RPMI7951 (cell line): ENCODE measurements at regions not wholly inside any gene's neighbourhood (a gene's known extent, or its start where the extent isn't known, plus 50 kb on each side); places are given as distances from the start of the nearest gene placed in this dataset.
"Not testable (repeated sequence)": the region's sequence is repeated elsewhere in the genome, so short reads cannot be mapped to it uniquely, and the experiment has no call there.

Experiments
- DNase-seq: peaks from one replicate; pipeline ENCODE4 v3.0.0-alpha.2; 2012; ENCODE audit warnings: low read depth

- peak; percentile 94 for DNase-seq
Observed at GRCh38 chr4:154164931-154165839, 326.4 kb downstream of the DCHS2 start.

DNA sequence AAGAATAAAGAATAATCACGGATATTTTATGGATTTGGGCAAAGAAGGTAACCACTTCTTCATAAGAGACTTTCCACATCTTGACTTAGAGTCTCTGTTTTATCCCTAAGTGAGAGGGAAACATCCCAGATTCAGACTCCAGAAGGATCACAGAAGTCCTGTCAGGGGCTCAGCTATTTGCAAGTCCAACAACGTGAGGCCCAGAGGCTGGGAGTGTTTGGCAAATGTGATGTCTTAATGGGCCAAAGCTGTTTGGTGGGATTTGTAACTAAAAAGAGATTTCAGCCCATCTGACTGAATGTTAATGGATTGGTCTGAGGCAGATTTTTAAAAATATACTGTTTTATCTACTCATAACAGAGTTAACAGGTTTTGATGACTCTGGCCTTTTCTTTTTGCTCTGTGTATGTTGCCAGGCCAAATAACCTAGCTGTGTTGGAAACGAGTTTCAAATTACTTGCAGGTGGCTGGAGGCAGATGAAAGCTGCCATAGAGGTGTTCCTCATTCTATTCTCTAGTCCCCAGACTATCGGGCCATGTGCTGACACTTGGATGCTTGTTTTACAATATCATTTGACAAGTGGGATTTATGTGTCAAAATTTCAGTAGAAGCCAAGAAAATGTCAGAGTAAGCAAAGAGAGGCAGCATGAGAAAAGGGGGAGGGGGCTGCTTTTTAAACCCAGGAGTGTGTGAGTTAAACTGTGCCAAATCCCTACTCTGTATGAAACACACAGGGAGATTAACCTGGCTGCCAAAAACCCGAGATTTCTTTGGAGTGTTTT, 330.9 kb downstream of the DCHS2 start:
- no peak for DNase-seq

DNA sequence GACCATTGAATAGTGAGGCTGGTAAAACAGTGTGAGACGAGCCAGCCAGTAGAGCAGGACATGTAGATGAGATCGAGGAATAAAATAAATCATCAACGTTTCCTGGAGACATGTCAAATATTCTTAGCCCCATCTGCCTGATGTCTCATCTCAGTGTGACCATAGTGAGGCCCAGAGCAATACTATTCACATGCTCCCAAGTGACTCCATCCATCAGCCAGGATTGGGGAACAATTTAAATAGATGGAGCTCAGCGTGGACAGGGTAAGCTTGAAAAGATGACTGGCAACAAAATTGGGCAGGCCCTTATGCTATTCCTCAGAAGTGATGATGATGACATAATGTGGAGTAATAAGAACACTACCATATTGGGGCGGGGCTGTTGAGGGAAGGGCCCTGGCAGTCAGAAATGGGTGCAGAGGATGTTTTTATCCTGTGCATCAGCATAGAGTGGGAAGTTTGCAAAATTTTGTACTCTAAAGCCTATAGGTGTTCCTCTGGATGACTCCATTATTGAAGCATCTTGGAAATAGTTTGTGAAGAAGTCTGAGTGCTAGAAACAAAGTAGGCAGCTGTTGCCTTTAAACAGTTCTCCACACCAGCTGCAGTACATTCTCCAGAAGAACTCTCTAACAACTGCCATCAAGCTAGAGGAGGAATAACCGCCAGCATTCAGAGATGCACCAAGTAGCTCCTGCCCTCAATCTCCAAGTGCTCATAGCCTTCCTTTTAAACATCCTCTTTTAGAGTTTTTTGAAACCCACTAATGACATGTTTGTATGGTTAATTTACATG, 333.0 kb downstream of the DCHS2 start:
- DNase-seq, result peak; percentile 47

GRCh38 chr4:154152546-154152945, 339.1 kb downstream of the DCHS2 start:
- DNase-seq, result peak; percentile 52

DNA sequence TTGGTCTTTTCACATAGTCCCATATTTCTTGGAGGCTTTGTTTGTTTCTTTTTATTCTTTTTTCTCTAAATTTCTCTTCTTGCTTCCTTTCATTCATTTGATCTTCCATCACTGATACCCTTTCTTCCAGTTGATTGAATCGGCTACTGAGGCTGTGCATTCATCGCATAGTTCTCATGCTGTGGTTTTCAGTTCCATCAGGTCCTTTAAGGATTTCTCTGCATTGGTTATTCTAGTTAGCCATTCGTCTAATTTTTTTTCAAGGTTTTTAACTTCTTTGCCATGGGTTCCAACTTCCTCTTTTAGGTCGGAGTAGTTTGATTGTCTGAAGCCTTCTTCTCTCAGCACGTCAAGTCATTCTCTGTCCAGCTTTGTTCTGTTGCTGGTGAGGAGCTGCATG, 342.4 kb downstream of the DCHS2 start:
- not testable (repeated sequence) for DNase-seq

- no peak for DNase-seq
Observed at GRCh38 chr4:154143720-154144119, 347.9 kb downstream of the DCHS2 start.

GRCh38 chr4:154142664-154143063, 348.9 kb downstream of the DCHS2 start:
- no peak for DNase-seq

DNA sequence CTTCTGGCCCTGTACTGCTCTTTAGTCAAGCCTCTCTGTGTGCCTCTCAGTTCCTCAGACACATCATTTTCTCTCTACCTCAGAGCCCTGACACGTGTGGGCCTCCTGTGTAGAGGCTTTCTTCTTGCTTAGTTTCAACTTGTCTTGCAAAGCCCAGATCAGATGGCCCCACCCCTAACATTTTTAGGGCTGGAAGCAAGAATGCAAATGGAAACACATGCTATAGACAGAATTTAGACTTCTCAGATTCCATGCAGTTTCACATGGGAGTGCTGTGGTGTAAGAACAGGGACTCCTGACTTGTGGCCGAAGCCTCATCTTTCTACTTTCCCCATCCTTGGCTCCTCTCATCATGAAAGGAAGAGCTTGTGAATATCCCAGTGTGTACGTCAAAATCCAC, 350.7 kb downstream of the DCHS2 start:
- DNase-seq, result no peak

DNA sequence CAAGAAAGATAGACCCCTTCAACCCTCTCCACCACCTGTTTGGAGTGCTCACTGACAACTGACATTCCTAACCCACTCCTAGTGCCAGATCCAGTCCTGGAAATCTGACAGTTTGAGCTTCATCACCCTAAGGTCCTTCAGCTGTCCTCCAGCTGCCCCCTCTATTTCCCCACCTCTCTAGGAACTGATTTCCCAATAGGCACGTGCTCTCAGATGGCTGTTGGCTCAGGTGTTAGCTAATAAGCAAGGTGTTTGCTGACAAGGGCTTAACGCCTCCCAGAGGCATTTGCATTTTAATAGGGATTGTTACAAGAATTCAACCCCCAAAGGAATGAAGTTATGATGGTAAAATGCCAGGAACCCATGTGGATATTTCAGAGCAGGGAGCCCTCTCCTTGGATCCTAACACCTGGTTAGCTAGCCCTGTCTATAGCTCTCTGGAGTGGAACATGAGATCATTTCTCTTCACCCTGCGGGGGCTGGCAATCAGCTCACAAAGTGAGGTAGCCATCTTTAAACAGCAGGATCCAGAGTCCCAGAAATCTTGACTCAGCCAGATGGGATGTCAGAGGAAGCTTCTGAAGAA, 348.5 kb upstream of the SFRP2 start:
- no peak for DNase-seq

DNA sequence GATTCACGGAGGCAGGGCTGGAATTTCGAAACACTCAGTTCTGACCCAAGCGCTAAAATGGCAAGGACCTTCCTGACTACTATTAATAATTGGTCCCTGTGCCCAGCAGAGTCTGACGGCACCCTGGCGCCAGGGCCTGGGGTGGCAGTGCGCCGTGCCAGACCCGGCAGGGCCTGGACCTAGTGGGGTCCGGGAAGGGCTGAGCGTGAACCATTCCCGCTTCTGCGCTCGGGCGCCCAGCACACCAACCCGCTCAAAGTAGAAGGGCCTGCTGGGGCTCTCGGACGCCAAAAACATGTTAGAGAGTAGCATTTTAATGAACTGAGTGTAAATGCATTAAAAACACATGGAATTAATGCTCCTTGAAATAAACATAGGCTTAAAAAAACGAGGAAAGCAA, 346.7 kb upstream of the SFRP2 start:
- no peak for DNase-seq

DNA sequence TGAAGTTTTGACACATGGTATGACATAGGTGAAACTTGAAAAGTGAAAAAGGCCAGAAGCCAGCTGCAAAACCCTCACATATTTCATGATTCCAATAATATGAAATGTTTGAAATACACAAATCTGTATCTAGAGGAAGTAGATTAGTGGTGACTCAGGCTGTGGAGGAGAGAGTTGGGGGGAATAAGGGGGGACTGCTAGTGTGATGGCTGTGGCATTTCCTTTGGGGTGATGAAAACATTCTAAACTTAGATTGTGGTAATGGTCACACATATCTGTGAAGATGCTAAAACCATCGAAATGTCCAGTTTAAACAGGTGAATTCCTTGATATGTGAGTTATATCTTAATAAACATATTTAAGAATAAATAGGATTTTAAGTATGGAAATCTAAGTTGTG, 343.5 kb upstream of the SFRP2 start:
- DNase-seq, result no peak

- no peak for DNase-seq
Observed at GRCh38 chr4:154126276-154126675, 337.4 kb upstream of the SFRP2 start.

DNA sequence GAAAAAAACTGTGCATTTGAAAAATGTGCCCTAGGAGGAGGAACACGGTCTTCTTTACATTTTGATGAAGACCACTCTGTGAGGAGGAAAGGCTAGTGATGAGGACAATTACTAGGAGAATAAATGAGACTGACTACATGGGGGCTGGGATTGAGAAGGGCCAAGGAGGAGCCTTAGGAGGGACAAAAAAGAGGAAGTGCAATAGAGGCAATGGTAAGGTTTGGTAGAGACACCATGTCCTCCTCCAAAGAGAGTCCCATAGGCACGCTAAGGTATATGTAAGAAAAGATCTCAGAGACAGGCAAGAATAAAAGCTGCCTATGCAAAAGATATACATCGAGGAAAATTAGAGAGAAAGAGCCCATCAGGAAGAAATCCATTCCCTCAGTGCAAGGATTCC, 336.5 kb upstream of the SFRP2 start:
- DNase-seq, result no peak

DNA sequence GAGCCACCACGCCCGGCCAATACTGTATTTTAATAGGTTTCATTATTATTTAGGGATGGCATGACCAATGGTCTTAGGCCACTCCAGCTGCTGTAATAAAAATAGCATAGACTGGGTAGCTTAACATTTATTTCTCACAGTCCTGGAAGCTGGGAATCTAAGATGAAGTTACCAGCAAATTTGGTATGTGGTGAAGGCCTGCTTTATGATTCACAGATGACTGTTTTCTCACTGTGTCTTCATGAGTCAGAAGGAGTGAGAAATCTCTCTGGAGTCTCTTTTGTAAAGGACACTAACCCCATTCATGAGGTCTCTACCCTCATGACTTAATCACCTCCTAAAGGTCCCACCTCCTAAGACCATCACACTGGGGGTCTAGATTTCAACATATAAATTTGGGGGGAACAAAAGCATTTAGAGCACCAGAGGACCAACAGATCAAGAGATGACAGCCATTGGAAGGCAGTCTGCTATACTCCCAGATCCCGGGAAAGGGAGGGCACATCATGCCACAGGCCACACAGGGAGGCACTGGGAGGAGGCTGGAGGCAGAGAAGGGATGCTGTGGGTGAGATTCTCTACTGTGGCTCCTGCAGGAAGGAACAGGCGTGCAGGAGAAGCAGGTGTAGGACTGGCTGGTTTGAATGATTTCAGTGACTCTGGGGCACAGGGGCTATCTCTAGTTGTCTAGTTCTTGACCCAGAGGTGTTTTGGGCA, 335.8 kb upstream of the SFRP2 start:
- DNase-seq, result peak; percentile 87

DNA sequence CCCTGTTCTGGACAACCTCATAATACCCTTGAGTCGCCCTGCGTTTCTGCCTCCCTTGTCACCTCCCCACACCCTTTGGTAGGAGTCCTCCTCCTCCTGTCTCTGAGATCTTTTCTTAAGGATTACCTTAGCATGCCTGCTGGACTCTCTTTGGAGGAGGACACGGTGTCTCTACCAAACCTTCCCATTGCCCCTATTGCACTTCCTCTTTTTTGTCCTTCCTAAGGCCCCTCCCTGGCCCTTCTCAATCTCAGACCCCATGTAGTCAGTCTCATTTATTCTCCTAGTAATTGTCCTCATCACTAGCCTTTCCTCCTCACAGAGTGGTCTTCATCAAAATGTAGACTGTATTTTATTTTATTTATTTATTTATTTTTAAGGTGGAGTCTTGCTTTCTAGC, 335.0 kb upstream of the SFRP2 start:
- DNase-seq, result no peak

DNA sequence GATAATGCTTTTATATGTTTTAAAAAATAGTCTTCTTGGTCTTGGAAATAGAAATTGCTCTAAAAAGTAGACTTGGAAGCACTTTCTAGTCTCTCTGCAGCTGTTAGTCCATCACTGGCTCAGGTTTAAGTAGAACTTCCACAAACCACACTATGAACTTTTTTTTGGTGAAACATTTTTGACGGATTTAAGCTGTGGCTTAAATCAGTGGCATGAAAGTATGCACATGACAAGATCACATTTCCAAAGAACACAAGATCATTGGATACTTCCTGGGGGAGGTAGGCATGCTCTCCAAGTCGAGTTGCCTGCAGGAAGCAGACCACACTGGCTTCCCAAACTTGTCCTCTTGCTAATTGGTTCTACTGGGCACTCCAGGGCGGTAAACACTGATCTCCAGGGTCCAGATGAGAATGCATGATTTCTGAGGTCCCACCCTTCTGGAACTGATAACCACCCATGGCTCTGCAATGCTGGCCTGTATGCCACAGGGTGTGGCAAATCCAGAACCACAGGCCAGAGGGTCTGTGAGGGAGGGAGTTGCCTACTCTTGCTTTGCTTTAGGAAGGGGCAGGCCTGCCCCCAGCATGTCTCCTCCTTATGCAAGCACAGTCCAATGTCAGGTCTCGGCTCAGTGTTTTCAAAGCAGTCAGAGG, 331.9 kb upstream of the SFRP2 start:
- DNase-seq, result no peak

DNA sequence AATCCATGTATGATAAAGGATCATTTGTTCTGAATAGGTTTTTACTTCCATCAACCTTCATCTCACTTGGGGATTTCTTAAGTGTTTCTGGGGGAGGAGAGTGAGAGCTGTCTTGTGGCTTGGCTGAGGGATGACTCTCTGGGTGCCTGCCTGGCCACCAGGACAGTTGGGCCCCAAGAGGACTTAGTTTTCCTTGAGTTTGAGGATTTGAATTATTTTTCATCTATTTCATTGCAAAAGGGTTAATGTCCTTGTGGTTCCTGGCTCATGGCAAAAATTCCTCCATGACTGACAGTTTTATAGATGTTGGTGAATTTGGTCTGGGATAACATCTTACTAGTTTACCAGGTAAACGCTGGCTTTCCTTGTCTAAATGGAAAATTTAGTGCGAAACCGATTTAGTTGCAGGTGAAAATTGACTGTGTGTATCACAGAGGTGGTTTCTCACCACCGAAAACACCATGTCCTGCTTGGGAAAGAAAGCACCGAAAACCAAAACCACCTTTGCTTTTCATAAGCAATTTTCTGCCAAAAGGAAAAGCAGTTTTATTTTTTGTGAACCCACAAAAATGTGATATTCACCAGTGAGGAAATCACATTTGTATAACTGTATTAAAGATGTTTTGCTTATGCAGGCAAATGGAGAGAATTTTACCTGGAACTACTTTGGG, 331.3 kb upstream of the SFRP2 start:
- no peak for DNase-seq

- DNase-seq, result no peak
Observed at GRCh38 chr4:154119317-154119716, 330.4 kb upstream of the SFRP2 start.

- DNase-seq, result not testable (repeated sequence)
Observed at GRCh38 chr4:154117726-154118125, 328.8 kb upstream of the SFRP2 start.

DNA sequence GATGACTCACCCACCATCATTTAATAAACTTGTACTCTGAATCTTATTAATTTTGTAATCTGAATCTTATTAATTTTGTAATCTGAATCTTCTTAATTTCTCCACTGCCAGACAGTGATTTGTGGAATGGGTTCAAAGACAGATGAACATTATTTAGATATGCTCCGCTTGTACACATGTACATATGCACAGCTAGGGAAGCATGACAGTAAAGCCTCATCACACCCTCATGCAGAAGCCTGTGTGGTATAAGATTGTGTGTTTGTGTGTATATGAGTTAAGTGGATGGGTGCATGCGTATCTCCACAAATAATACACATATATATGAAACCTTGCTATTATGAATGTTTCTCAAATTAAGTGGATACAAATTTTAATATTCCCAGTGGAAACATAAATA, 318.5 kb upstream of the SFRP2 start:
- no peak for DNase-seq
